ENCODE measurements at regions not wholly inside any gene's neighbourhood (a gene's known extent, or its start where the extent isn't known, plus 50 kb on each side); places are given as distances from the start of the nearest gene placed in this dataset.
"Not testable (repeated sequence)": the region's sequence is repeated elsewhere in the genome, so short reads cannot be mapped to it uniquely, and the experiment has no call there.

DNA sequence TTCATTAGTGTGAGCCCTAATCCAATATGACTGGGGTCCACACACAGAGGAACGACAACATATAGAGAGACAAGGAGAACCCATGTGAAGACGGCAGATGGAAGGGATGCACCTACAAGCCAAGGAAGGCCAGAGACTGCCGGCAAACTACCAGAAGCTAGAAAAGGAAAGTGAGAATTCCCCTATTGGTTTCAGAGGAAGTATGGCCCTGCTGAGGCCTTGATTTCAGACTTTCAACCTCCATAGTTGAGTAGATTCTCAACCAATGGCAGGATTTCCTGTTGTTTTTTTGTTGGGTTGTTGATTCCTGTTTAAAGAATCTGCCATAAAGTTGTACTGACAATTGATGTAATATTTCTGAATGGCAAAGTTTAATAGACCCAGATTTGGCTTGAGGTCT is 241.5 kb downstream of the SATB2 start:
- DNase-seq (ENCODE audit: low read depth in 1 of 2, low spot score in 1 of 2) = no peak

DNA sequence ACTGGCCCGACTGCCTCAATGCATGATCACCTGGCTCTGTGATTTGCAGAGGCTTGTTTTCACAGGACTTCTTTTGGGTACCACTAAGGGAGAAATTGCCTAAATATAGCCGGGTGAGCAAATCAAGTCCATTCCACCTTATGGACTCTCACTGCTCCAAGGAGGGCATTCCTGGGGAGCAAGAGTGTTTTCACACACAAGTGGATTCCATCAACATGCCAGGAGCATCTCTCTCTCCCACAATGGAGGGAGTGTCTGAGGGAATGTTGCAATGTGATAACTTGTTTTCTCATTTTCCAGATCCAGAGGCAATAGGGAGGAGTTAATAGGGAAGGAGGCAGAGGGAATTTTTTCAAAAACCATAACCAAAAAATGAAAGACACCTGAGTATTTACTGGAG is 250.7 kb downstream of the SATB2 start:
- no peak for DNase-seq (ENCODE audit: low read depth in 1 of 2, low spot score in 1 of 2)

DNA sequence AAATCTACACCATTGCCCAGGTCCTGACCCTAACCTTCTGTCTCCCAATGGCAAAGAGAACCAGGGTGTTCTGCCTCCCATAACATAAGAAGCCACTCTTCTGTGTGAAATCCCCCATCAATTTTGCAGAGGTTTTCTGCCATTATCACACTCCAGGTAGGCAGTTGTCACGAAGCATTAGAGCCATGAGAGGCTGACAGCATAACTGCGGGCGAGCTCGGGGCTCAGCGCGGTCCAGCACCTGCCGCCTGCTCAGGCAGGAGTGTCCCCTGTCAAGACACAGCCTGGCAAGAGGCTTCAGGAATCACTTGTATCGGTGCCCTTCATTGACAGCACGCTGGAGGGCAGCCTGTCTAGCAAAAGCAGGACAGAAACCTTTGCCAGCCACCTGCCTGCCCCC is 251.2 kb downstream of the SATB2 start:
- DNase-seq (ENCODE audit: low read depth in 1 of 2, low spot score in 1 of 2) = no peak

DNA sequence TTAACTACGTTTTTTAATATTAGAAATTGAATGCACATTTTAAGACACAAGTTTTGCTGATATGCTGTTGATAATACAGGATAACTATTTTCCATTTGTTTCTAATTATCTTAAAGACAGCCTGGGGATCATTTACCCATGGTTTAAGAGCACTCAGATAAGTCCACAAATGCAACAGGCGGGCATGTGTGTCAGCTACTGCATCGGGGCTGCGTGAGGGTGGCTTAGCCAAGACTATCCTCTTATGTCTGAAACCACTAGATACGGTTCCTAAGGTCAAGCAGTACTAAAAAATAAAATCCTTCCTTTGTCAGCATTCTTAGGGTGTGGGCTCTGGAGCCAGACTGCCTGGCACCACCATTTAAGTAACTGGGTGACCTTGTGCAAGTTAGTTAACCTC is 254.8 kb downstream of the SATB2 start:
- DNase-seq (ENCODE audit: low read depth in 1 of 2, low spot score in 1 of 2) = no peak

DNA sequence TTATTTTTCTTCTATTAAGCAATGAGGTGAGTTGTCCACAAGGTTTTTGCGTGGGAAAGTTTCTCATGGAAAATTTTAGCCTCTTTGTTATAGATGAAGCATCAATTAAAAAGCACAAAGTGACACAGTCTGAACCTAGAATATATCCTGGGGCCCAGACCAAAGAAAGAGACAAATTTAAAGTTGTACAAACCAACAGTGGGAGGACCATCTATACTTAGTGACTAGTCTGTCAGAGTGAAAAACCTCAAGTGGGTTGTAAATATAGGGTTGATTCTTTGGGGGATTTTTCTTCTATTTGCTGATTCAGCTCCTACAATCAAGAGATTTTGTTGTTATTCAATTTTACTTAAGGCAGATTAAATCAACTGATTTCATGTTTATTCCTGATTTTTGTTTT is 256.2 kb downstream of the SATB2 start:
- DNase-seq (ENCODE audit: low read depth in 1 of 2, low spot score in 1 of 2) = no peak

DNA sequence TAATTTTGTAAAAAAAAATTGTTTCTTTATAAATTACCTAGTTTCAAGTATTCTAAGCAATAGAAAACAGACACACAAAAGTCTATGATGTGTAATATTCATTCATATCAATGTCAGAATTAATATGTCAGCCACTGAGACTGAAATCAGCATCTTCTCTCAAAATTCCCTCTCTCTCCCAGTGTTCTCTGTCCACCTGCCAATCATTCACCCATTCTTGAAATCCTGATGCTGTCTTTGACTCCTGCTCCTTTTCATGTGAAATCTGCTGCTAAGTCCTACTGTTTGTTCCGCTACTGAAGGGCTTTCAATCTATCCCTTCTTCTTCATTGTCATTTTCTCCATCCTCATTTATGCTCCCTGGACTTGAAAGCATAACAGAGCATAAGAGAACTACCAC is 257.9 kb downstream of the SATB2 start:
- DNase-seq (ENCODE audit: low read depth in 1 of 2, low spot score in 1 of 2) = no peak

DNA sequence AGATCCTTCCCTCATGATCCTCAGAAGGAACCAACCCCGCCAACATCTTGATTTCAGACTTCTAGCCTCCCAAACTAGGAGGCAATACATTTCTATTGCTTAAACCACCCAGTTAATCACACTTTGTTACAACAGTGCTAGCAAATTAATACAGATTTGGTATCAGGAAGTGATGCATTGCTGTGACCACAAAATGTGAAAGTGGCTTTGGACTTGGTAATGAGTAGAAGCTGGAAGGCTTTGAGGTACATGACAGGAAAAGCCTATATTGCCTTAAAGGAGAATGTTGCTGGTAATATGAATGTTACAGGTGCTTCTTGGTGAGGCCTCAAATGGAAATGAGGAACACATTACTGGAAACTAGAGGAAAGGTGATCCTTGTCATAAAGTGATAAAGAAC is 260.3 kb downstream of the SATB2 start:
- DNase-seq (ENCODE audit: low read depth in 1 of 2, low spot score in 1 of 2) = no peak

DNA sequence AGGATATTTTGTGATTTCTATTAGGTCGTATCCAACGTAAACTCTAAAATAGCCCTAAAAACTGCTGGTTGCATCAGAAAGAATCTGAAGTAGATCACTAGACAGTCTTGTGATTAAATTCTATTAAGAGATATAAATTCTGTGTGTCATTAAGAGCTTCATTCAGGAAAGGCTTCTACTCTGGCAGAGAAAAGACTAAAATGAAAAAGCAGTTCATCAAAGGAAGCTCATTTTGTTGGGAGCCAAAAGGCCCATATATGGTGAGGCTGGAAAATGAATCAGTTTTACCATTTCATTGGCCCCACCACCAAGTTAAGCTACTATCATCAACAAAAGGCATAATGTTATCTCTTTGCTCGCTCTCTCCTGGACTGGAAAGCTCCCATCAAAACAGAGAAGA is 261.1 kb downstream of the SATB2 start:
- no peak for DNase-seq (ENCODE audit: low read depth in 1 of 2, low spot score in 1 of 2)

DNA sequence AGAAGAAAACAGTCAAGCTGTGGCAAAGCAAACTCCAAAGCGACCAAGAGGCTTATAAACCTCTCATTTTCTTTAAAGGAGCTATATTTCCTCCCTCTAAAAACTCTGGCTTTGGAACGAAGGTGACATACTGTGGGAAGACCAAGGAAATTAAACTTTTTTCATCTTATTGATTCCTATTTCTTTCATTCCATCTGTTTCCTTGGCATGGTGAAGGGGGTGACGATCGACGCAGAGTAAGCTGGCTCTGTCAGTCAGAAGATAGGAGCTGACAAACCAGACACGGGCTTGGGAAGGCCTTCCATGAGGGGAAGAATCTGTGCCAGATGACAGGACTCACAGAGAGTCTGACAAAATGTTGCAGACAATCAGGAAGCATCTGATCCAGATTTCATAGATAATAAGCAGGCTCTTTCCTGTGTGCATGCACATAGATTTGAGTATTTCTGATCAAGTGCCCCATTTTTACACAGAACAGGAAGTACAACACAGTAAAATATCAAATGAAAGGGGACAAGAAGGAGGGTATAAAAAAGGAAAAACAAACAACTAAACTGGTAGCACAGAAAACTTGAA is 261.7 kb downstream of the SATB2 start:
- no peak for DNase-seq (ENCODE audit: low read depth in 1 of 2, low spot score in 1 of 2)

DNA sequence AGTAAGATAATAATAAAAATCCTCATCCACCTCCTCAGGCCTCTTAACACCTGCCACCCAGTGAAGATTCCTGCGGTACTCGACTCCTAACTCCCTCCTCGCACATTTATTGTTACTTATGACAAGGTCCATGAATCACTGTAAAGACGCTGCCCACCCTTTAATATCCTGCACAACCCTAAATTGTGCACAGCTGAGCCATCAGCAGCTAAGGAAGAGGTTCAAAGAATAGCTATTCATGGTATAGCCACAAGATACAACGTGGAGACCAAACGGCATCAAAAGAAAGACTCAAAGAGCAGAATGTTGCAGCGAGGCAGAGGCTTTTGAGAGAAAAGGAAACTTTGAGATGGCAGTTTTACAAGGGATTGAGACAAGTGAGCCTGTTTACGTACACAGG is 266.3 kb downstream of the SATB2 start:
- no peak for DNase-seq (ENCODE audit: low read depth in 1 of 2, low spot score in 1 of 2)

DNA sequence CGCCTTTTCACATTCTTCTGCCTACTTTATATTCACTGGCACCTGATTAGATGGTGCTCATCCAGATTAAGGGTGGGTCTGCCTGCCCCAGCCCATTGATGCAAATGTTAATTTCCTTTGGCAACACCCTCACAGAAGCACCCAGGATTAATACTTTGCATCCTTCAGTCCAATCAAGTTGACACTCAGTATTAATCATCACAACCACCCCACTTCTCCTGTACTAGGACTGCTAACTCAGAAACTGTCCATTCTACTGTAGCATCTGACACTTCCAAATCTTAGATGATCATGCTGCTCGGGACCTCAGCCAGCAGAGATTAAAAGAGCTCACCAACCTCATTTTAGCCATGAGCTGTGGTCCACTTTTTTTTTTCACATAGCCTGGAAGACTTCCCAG is 268.5 kb downstream of the SATB2 start:
- DNase-seq (ENCODE audit: low read depth in 1 of 2, low spot score in 1 of 2) = no peak

DNA sequence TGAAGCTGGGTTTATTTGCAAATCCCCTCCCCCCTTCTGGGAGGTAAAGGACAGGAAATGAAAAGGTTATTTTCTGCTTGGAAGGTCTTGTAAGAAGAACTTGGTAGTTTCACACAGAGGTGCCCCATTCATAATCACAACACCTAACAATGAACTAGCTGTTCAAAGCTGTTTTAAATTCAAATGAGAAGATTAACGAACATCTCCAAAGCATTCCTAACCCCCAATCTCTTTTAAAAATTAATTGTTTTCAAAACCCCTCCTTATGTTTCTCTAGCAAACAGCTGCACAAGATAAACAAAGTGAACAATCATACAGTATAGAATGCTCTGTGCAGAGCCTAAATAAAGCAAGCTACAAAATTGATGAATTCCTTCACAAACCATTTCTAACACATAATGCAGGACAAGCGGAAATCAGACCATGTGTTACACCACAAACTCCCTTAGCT is 271.4 kb downstream of the SATB2 start:
- DNase-seq (ENCODE audit: low read depth in 1 of 2, low spot score in 1 of 2) = no peak

DNA sequence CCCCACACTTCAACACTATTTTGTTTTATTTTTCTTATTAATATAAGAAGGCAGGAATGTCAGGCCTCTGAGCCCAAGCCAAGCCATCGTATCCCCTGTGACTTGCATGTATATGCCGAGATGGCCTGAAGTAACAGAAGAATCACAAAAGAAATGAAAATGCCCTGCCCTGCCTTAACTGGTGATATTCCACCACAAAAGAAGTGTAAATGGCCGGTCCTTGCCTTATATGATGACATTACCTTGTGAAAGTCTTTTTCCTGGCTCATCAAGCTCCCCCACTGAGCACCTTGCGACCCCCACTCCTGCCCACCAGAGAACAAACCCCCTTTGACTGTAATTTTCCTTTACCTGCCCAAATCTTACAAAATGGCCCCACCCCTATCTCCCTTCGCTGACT is 272.6 kb downstream of the SATB2 start:
- DNase-seq (ENCODE audit: low read depth in 1 of 2, low spot score in 1 of 2) = not testable (repeated sequence)

DNA sequence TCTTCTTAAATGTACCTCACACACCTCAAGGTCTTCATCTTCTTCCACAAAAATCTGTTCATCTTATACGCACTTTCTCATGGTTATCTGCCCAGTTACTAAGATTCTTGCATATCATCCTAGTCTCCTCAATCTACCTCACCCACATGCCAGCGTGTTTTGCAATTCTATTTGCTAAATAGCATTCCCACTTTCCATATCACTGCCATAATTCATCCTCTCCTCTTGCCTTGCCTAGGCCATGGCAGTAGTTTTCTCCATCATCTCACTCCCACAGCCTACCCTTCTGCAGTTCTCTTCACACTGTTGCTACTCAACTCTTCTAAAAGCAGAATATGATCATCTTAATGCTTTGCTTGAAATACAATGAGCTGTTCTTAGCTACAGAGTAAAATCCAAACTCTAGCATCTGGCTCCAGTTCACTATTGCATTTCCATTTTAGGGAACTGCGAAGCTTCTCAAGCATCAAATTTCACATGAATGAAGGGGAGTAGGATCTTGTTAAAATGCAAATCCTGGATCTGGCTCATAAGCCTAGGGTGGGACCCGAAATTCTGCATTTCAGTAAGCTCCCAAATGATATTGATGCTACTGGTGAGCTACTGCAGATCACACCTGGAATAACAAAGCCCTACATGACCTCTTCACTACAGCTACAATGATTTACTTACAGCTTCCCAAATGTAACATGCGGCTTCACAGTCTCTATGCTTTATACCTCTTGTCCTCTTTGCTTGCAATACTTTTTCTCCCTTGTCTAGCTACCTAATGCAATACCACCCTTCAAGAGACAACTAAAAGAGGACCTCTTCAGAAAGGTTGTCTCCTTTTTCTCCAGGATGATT is 293.9 kb downstream of the SATB2 start:
- DNase-seq (ENCODE audit: low read depth in 1 of 2, low spot score in 1 of 2) = no peak

DNA sequence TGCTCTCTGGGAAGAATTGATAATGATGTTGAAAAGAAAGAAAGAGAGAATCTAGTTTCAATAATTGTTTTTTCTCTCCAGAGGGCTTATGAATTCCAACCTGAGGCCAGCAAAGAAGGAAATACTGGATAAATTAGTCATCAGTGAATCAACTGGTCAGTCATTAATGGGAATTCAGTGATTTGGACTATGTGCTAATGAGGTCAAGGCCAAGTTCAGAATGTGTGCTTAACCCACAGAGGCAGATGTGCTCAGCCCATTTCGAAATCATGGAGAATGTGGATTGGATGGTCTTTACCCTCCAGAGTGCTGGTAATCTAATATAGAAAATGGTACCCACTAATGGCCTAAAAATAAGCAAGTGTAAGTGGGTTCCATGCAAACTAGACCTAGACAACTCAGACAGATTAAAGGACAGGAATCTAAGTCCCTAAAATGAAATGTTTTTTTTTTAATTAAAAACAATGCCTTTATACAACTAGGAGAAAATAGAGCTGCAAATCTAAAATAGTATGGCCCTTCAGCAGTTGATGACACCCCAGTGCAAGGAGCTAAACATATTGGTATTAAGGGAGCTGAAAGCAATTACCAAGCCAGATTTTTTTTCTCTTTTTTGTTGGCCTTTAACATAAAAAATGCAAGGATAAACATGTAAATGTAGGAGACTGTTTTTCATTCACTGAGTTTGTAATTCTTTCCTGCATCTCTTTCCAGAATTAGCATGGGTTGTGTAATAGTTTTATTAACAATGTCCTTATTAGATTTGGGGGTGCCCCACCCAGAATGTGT is 296.9 kb downstream of the SATB2 start:
- DNase-seq (ENCODE audit: low read depth in 1 of 2, low spot score in 1 of 2) = no peak

DNA sequence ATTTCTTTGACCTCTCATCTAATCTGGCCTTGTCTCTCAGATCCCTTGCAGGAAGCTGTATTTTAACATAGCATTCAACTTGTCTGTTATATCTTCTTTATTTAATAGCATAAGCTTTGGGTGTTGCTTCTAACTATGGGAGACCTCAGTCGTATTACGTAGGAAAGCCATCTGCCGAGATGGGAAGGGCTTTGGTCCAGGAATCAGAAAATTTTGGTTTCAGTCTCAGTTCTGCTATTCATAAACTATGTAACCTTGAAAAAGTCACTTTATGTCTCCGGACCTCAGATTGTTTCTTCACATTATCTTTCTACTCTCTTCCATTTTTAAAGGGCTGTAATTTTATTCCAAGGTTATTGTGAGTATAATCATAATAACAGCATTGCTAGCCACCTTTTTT is 297.7 kb downstream of the SATB2 start:
- DNase-seq (ENCODE audit: low read depth in 1 of 2, low spot score in 1 of 2) = no peak

DNA sequence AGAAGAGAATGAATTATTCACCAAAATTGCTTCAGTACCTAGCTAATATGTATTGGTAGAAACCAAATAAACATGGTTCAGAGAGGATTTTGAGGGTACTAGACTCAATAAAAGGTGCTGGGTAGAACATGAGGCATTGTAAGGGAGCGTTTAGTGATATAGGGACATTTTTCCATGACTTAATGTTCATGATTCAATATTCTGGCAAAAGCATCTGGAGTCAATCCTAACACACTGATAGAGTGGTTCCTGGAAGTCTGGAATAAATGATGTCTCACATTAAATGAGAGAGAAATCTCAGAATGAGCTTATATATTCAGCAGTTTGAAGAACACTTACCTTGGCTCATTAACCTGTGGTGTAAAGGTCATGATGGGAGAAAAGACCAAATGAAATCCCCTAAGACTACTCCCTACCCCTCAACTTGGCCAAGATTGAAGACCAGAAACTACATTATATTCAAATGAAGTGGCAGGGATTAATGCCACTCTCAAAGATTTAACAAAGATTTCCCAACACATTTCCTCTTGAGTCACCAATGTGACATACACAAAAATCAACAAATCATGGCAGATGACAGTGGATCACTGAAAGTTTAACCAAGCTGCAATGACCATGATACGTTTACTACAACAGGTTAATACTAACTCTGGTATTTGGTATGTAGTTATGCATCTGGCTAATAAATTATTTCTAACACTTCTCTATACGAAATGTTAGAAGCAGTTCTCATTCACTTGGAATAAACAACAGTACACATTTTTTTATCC is 309.5 kb downstream of the SATB2 start:
- DNase-seq (ENCODE audit: low read depth in 1 of 2, low spot score in 1 of 2) = no peak

DNA sequence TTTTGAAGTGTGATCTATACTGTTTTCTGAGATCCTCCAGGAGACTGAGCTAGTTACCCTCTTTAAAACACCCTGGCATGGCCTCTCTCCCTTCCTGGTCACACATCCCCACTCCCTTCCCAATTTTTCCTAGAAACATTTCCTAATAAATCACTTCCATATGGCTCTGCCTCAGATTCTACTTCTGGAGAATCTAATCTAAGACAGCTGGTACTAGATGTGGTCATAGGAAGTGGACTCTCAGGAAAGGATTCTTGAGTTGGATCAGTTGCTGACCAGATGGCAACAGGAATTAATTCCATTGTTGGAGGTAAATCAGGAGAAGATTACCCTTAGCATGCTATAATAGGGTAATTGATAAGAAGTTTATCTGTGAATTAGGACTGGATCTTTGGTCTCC is 310.5 kb downstream of the SATB2 start:
- DNase-seq (ENCODE audit: low read depth in 1 of 2, low spot score in 1 of 2) = no peak

DNA sequence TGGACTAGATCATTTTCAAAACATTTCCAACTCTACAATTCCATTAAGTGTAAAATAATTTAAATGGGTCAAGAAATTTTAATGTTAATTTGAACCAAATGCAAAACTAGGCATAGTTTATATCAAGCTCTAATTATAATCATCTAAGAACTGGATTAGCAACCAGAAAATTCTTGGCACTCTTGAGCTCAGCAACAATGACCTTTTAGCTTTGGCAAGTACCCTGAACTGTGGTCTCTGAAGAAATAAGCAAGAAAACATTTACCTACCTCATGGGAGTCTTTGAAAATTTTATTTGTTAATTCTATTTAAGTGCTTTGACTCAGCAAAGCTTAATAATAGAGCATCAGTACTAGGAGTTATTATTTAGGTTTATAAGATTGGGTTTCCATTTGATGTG is 313.2 kb downstream of the SATB2 start:
- no peak for DNase-seq (ENCODE audit: low read depth in 1 of 2, low spot score in 1 of 2)

DNA sequence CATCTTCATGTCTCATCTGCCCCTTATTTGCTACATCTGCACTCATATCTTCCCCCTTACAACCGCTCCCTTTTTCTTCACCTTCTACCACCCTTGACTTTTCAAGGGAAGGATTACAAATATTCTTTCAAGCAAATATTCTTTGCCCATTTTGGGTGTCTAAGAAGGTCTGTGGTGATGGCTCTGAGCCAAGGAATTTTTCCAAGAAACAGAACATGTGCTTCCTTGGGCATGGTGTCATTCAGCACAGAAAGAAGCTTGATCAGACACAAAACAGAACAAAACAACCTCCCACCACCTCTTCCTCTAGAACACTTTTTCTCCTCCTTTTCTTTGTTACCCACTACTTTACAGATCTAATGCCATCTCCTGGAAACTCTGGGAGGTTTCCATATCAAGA is 313.7 kb downstream of the SATB2 start:
- DNase-seq (ENCODE audit: low read depth in 1 of 2, low spot score in 1 of 2) = no peak

DNA sequence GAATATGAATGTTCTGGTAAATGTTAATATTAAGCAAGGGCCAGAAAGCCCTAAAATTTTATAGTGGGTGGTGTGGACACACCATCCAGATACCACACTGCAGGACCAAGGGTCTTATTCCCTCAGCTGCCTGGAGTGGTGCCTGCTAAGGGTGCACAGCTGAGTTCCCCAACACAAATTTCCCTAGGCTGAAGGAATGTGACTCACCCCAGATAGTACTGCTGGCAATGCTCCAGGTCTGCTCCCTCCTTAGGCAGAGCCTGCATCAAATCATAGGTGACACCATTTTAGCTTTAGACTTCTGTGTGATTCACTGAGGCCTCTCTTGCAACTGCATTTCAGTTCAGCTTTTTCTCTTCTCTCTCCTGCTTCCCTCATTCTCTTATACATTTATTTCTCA is 321.1 kb downstream of the SATB2 start:
- DNase-seq (ENCODE audit: low read depth in 1 of 2, low spot score in 1 of 2) = no peak
